ENCODE measurements at regions not wholly inside any gene's neighbourhood (a gene's known extent, or its start where the extent isn't known, plus 50 kb on each side); places are given as distances from the start of the nearest gene placed in this dataset.

DNA sequence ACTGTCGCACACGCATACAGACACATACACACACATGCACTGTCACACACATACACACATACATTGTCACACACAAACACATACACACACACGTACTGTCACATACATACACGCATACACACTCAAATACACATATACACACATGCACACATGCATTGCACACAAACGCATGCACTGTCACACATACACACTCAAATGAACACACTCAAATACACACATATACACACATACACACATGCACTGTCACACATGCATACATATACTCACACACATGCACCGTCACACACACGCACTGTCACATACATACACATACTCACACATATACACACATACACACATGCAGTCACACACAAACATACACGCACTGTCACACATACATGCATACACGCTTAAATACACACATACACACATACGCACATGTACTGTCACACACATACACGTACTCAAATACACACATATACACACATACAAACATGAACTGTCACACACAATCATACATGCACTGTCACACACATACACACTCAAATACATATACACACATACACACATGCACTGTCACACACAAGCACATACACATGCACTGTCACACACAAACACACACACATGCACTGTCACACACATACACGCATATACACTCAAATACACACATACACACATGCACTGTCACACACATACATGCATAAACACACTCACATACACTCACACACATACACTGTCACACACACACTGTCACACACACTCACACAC lies 548.6 kb upstream of the BTBD3 start:
- TF ChIP-seq CTCF (IDR thresholded peaks at IDR 0.05): no peak
- no peak for TF ChIP-seq POLR2A (IDR thresholded peaks at IDR 0.05)
